ENCODE measurements at regions not wholly inside any gene's neighbourhood (a gene's known extent, or its start where the extent isn't known, plus 50 kb on each side); places are given as distances from the start of the nearest gene placed in this dataset.

DNA sequence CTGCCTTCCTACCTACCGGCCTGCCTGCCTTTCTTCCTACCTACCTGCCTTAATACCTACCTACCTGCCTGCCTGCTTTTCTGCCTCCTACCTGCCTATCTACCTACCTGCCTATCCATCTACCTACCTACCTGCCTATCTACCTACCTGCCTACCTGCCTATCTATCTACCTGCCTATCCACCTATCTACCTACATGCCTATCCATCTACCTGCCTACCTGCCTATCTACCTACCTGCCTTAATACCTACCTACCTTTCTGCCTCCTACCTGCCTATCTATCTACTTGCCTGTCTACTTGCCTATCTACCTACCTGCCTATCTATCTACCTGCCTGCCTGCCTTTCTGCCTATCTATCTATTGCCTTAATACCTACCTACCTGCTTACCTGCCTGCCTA is 383.8 kb upstream of the PSMD7 start:
- H3K4me3 ChIP-seq = no peak overlapping the region
- H3K27me3 ChIP-seq = peaks cover 0 to 3% of the 10 kb centered on the region in 2 donors
- H3K36me3 ChIP-seq = no peaks in the 10 kb centered on the region
- no peak for DNase-seq (ENCODE audit: low spot score in 2 of 2)
- WGBS, 2 donors = 91 to 100% methylated on average over 1 of the region's 1 CpG
- H3K27ac ChIP-seq = no peak overlapping the region
- no peaks in the 10 kb centered on the region for H3K9me3 ChIP-seq
- no peaks in the 10 kb centered on the region for H3K4me1 ChIP-seq
- TF ChIP-seq POLR2A (IDR thresholded peaks at IDR 0.05) (no peak), EP300 (IDR thresholded peaks at IDR 0.05) (no peak)
- TF ChIP-seq, protein P1, sequence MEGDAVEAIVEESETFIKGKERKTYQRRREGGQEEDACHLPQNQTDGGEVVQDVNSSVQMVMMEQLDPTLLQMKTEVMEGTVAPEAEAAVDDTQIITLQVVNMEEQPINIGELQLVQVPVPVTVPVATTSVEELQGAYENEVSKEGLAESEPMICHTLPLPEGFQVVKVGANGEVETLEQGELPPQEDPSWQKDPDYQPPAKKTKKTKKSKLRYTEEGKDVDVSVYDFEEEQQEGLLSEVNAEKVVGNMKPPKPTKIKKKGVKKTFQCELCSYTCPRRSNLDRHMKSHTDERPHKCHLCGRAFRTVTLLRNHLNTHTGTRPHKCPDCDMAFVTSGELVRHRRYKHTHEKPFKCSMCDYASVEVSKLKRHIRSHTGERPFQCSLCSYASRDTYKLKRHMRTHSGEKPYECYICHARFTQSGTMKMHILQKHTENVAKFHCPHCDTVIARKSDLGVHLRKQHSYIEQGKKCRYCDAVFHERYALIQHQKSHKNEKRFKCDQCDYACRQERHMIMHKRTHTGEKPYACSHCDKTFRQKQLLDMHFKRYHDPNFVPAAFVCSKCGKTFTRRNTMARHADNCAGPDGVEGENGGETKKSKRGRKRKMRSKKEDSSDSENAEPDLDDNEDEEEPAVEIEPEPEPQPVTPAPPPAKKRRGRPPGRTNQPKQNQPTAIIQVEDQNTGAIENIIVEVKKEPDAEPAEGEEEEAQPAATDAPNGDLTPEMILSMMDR (IDR thresholded peaks at IDR 0.05) = no peak

DNA sequence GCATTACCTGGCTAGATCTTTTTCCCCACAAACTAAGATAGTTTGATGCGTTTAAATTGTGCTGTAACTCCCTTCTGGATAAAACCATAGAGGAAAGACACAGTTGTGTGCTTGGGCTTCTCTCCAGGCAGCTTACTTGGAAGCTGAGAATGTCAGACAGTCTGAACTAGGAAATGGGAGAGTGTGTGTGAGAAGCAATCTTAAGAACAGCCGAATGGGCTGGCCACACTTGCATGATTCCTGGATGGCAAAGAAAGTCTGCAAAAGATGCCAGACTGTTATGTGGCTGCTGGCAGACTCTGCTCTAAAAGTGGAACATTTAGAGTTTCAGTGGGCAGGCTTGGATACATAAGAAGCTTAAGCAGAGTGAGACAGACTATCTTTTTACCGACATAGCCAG is 384.3 kb upstream of the PSMD7 start:
- 51 to 60% methylated on average over 3 of the region's 3 CpGs for WGBS, 2 donors
- Histone ChIP-seq H3K36me3 (no peaks in the 10 kb centered on the region), H3K4me3 (no peak overlapping the region), H3K9me3 (no peaks in the 10 kb centered on the region), H3K27me3 (peaks cover 0 to 3% of the 10 kb centered on the region in 2 donors), H3K27ac (no peak overlapping the region), H3K4me1 (no peaks in the 10 kb centered on the region)
- no peak for TF ChIP-seq EP300 (IDR thresholded peaks at IDR 0.05)
- TF ChIP-seq, protein P1 (IDR thresholded peaks at IDR 0.05) = no peak
- TF ChIP-seq POLR2A (IDR thresholded peaks at IDR 0.05) = no peak
- DNase-seq (ENCODE audit: low spot score in 2 of 2) = no peak

- Histone ChIP-seq H3K4me3 (no peak overlapping the region), H3K9me3 (no peaks in the 10 kb centered on the region), H3K27ac (no peak overlapping the region), H3K36me3 (no peaks in the 10 kb centered on the region), H3K27me3 (no peaks in the 10 kb centered on the region), H3K4me1 (no peaks in the 10 kb centered on the region)
- WGBS, 2 donors = 73 to 76% methylated on average over 5 of the region's 5 CpGs
- no peak for DNase-seq (ENCODE audit: low spot score in 2 of 2)
- TF ChIP-seq POLR2A (IDR thresholded peaks at IDR 0.05) = no peak
- TF ChIP-seq, protein P1 (IDR thresholded peaks at IDR 0.05) = no peak
- TF ChIP-seq EP300 (IDR thresholded peaks at IDR 0.05) = no peak
Measured at GRCh38 chr16:73909529-73910035, 387.0 kb upstream of the PSMD7 start.

DNA sequence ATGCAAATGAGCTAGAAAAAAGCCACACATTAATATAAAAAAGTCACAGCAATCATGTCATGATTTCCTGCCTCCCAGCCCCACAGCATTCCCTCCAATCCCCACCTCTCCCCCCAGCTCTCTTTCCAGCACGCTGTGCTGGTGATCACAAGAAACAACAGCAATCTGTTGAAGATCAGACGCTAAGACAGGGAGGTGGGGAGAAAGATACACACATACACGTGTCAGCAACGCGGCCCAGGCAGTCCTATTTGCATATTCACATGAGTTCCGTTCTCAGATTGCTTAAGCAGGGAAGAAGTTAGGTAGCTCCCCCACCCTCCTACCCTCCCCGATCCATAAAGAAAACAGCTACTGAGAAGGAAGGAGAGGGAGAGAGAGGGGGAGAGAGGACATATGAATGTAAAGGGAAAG is 405.5 kb upstream of the PSMD7 start:
- peaks cover 0 to 54% of the 10 kb centered on the region in 2 donors for H3K27me3 ChIP-seq
- peak overlapping the region in 1 of 4 donors; percentile 14 for H3K4me3 ChIP-seq
- no peaks in the 10 kb centered on the region for H3K9me3 ChIP-seq
- no peak for DNase-seq (ENCODE audit: low spot score in 2 of 2)
- peaks cover 0 to 11% (median 0%) of the 10 kb centered on the region in 4 donors for H3K4me1 ChIP-seq
- TF ChIP-seq, protein P1 (IDR thresholded peaks at IDR 0.05) = no peak
- no peak for TF ChIP-seq EP300 (IDR thresholded peaks at IDR 0.05)
- TF ChIP-seq POLR2A (IDR thresholded peaks at IDR 0.05) = no peak
- H3K27ac ChIP-seq = no peak overlapping the region
- 3 to 6% methylated on average over 7 of the region's 7 CpGs for WGBS, 2 donors
- no peaks in the 10 kb centered on the region for H3K36me3 ChIP-seq

DNA sequence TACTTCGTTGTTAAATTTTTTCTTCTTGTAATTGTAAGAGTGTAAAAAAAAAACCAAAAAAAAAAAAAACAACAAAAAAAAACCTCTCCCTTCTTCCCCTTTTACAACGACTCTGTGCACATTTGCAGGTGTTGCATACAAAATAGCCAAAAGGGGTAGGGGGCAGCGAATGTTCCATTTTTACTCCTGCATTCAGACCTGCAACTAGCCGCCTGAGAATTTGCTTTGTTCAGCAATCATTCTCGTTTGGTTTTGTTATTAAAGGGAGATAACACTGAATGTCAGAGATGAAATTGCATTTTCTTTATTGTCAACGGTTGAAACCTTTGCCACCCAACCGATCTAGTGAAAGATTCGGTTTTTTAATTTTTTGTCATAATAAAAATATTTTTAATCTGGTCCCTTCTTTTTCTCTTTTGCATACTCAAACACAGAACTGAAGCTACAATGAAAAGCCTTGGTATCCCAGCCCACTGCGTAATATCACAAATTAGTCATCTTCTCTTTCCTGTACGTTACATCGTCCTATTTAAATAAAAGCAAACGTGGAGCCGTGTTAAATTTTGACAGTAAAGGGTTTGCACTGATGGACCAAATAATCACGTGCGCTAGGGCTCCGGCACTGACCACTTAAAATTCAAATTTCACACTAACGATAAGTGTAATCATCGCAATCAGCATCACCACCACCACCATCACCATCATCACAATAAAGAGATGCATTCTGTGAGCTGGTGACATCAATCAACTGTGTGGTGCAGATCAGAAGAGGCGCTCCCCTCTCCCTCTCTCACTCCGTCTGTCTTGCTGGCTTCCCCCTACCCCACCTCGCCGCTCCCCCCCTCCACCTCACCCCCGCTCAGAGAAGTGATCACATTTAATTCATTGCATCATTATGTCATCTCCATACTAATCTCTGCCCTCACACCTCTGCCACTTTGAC is 406.2 kb upstream of the PSMD7 start:
- DNase-seq (ENCODE audit: low spot score in 2 of 2) = no peak
- no peaks in the 10 kb centered on the region for H3K36me3 ChIP-seq
- no peak overlapping the region for H3K27ac ChIP-seq
- WGBS, 2 donors = 27 to 34% methylated on average over 23 of the region's 23 CpGs
- H3K4me3 ChIP-seq = no peak overlapping the region
- peaks cover 0 to 11% (median 0%) of the 10 kb centered on the region in 4 donors for H3K4me1 ChIP-seq
- TF ChIP-seq EP300 (IDR thresholded peaks at IDR 0.05) = no peak
- TF ChIP-seq POLR2A (IDR thresholded peaks at IDR 0.05) = no peak
- TF ChIP-seq, protein P1 (IDR thresholded peaks at IDR 0.05) = no peak
- no peaks in the 10 kb centered on the region for H3K9me3 ChIP-seq
- peaks cover 0 to 55% of the 10 kb centered on the region in 2 donors for H3K27me3 ChIP-seq

Data from tibial nerve (tissue), 4 donors.